ENCODE measurements at regions not wholly inside any gene's neighbourhood (a gene's known extent, or its start where the extent isn't known, plus 50 kb on each side); places are given as distances from the start of the nearest gene placed in this dataset.

DNA sequence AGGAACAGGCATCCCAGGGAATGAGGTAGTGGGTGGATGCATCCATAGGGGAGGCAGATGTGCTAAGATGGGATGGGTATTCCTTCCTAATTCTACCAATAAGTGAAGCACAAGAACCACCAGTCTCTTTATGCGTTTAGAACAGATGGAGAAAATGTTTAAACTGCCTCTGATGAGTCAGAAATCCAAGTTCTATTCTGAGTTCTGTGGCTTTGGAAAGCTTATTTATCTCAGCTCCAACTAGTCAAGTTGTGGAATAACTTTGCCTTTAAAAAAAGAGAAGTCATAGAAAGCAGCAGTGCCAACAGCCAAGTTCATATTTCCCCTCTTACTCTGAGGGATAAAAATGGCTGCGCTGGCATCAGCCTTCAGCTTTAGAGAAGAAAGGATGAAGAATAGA lies 761.7 kb downstream of the IGSF11 start:
- intact Hi-C loops (cut with DNase I; ENCODE audit: low total_unique reads): no loop called here
- Histone ChIP-seq H3K27me3 (no peaks in the 10 kb centered on the region), H3K27ac (no peak overlapping the region), H3K4me1 (no peaks in the 10 kb centered on the region), H3K36me3 (no peaks in the 10 kb centered on the region), H3K9me3 (no peaks in the 10 kb centered on the region), H3K4me3 (no peak overlapping the region)
- ATAC-seq (no peak), DNase-seq (no peak)
- TF ChIP-seq, protein P1, sequence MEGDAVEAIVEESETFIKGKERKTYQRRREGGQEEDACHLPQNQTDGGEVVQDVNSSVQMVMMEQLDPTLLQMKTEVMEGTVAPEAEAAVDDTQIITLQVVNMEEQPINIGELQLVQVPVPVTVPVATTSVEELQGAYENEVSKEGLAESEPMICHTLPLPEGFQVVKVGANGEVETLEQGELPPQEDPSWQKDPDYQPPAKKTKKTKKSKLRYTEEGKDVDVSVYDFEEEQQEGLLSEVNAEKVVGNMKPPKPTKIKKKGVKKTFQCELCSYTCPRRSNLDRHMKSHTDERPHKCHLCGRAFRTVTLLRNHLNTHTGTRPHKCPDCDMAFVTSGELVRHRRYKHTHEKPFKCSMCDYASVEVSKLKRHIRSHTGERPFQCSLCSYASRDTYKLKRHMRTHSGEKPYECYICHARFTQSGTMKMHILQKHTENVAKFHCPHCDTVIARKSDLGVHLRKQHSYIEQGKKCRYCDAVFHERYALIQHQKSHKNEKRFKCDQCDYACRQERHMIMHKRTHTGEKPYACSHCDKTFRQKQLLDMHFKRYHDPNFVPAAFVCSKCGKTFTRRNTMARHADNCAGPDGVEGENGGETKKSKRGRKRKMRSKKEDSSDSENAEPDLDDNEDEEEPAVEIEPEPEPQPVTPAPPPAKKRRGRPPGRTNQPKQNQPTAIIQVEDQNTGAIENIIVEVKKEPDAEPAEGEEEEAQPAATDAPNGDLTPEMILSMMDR (IDR thresholded peaks at IDR 0.05 in 4 of 5, conservative IDR thresholded peaks at IDR 0.05 in 1 of 5): no peak
- TF ChIP-seq POLR2A (IDR thresholded peaks at IDR 0.05): no peak
- in situ Hi-C loops (cut with MboI; ENCODE audit: low sequenced_read_pairs in 4 of 4): no loop called here

DNA sequence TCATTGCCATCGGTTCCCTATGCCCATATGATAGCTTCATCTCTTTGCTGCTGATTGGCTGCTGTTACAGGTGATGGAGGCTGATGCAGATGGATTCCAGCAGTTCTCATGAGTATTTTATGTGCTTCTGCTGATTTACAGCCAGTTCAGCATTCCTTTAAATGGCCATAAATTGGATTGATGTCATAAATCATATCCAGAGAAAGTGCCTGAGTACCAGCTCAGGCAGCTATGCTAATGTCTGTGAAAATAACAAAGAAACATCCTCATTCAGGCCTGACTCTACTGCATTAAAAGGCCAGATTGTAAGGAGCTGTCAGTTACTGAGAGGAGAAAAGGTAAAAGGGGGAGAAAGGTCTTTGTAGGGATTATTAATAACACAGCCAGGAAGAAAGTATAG lies 756.8 kb downstream of the IGSF11 start:
- H3K4me3 ChIP-seq: no peak overlapping the region
- no peaks in the 10 kb centered on the region for H3K9me3 ChIP-seq
- no peak for ATAC-seq
- in situ Hi-C loops (cut with MboI; ENCODE audit: low sequenced_read_pairs in 4 of 4): no loop called here
- TF ChIP-seq POLR2A (IDR thresholded peaks at IDR 0.05): no peak
- TF ChIP-seq, protein P1 (IDR thresholded peaks at IDR 0.05 in 4 of 5, conservative IDR thresholded peaks at IDR 0.05 in 1 of 5): no peak
- DNase-seq: no peak
- intact Hi-C loops (cut with DNase I; ENCODE audit: low total_unique reads): no loop called here
- H3K36me3 ChIP-seq: no peaks in the 10 kb centered on the region
- no peaks in the 10 kb centered on the region for H3K27me3 ChIP-seq
- no peak overlapping the region for H3K27ac ChIP-seq
- H3K4me1 ChIP-seq: no peaks in the 10 kb centered on the region

DNA sequence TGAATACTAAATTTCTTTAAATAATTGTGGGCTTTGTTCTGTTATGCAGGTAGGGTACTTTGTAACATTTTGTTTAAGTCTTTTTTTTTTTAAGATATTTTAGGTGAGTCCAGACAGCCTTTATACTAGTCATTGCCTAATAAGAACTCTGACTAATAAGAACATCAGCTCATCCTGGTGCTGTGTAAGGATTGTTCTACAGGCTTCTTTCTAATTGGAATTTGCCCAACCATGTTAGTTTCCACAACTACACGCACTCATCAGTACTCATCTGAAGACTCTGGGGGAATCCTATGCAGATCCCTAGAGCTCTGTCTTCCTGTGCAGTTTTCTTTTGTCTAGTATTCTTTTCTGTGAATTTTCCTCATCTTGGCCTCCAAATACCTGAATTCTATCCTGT lies 741.8 kb downstream of the IGSF11 start:
- Histone ChIP-seq H3K36me3 (no peaks in the 10 kb centered on the region), H3K27me3 (no peaks in the 10 kb centered on the region), H3K27ac (no peak overlapping the region), H3K9me3 (no peaks in the 10 kb centered on the region), H3K4me1 (no peaks in the 10 kb centered on the region), H3K4me3 (no peak overlapping the region)
- ATAC-seq (no peak), DNase-seq (no peak)
- in situ Hi-C loops (cut with MboI; ENCODE audit: low sequenced_read_pairs in 4 of 4) (no loop called here), intact Hi-C loops (cut with DNase I; ENCODE audit: low total_unique reads) (no loop called here)
- TF ChIP-seq, protein P1 (IDR thresholded peaks at IDR 0.05 in 4 of 5, conservative IDR thresholded peaks at IDR 0.05 in 1 of 5): no peak
- no peak for TF ChIP-seq POLR2A (IDR thresholded peaks at IDR 0.05)

DNA sequence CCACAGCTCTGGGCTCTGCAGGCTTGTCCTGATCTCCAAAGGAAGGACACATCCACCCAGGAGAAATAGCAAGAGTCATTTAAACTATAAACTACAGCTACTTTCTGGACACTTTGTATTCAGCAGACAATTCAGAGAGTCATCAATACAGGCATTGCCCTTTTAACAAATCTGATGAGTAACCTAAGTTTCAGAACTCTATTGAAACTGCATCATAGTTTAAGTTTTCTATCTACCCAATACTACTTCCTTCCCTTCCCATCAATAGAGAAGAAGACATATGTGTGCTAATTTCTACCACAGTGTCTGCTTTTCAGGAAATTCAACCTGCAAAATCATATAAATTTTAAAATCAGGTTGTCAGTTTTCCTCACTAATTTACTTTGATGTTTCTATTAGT lies 736.5 kb downstream of the IGSF11 start:
- DNase-seq (no peak), ATAC-seq (no peak)
- Histone ChIP-seq H3K36me3 (no peaks in the 10 kb centered on the region), H3K27ac (no peak overlapping the region), H3K4me1 (no peaks in the 10 kb centered on the region), H3K4me3 (no peak overlapping the region), H3K9me3 (no peaks in the 10 kb centered on the region), H3K27me3 (no peaks in the 10 kb centered on the region)
- in situ Hi-C loops (cut with MboI; ENCODE audit: low sequenced_read_pairs in 4 of 4): no loop called here
- intact Hi-C loops (cut with DNase I; ENCODE audit: low total_unique reads): no loop called here
- no peak for TF ChIP-seq POLR2A (IDR thresholded peaks at IDR 0.05)
- TF ChIP-seq, protein P1 (IDR thresholded peaks at IDR 0.05 in 4 of 5, conservative IDR thresholded peaks at IDR 0.05 in 1 of 5): no peak

DNA sequence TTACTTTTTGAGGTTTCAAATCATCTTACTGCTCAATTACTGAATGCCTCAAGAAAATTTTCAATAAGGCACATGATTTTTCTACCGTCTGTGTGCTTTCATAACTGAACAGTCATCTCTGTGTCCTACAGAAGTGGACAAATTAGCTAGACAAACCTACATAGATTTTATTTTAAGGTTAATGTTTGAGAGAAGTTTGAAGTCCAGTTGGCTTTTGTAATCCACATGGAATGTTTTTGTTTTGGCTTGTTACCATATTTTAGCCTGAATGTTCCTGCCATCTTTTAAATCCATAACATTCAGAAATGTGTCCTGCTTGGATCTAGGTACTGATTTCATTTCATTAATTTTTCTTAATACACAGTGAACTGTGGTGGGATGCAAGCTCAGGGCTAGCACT lies 730.1 kb downstream of the IGSF11 start:
- H3K27ac ChIP-seq: no peak overlapping the region
- H3K4me3 ChIP-seq: no peak overlapping the region
- intact Hi-C loops (cut with DNase I; ENCODE audit: low total_unique reads): no loop called here
- H3K36me3 ChIP-seq: no peaks in the 10 kb centered on the region
- H3K27me3 ChIP-seq: no peaks in the 10 kb centered on the region
- no peaks in the 10 kb centered on the region for H3K4me1 ChIP-seq
- no peak for TF ChIP-seq POLR2A (IDR thresholded peaks at IDR 0.05)
- TF ChIP-seq, protein P1 (IDR thresholded peaks at IDR 0.05 in 4 of 5, conservative IDR thresholded peaks at IDR 0.05 in 1 of 5): no peak
- ATAC-seq (no peak), DNase-seq (no peak)
- H3K9me3 ChIP-seq: no peaks in the 10 kb centered on the region
- in situ Hi-C loops (cut with MboI; ENCODE audit: low sequenced_read_pairs in 4 of 4): no loop called here

Measured in gastrocnemius medialis (tissue), 4 donors.